ENCODE measurements at regions not wholly inside any gene's neighbourhood (a gene's known extent, or its start where the extent isn't known, plus 50 kb on each side); places are given as distances from the start of the nearest gene placed in this dataset.

DNA sequence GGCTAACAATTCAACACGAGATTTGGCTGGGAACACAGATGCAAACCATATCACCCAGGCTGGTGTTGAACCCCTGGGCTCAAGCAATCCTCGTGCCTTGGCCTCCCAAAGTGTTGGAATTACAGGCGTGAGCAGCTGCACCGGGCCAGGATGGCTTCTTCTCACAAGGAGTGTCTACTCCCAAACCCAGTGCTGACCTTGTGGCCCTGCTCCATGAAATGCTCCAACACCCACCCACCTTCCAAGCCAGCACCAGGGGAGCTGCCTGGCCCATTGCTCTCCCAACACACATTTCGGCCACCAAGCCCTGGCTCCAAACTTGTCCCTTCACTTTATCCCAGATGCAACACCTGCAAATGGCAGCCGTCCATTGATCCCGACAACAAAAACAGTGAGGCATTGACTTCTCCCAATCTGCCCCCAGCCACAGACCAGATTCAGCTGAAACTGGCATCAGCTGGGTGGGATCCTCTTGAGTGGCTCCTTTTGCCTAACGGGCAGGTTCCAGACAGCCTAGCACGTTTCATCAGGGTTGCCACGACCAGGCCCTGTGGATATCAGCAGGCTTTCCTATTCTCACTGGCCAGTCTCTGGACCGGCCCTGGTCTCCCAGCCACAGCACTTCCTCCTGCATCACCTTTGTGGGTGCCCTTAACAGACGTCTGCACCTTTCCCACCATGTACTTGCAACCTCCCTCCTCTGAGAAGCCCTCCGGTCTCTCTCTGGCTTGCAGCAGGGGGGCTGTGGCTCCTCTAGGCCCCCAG is 105.7 kb upstream of the CARD11 start:
- Histone ChIP-seq H3K27me3 (no peaks in the 10 kb centered on the region), H3K4me3 (no peak overlapping the region), H3K36me3 (replicated peaks in 1 of 2; ENCODE audit: insufficient read depth in 1 of 2, low read depth in 2 of 2) (no peaks in the 10 kb centered on the region), H3K9me3 (no peaks in the 10 kb centered on the region), H3K27ac (no peak overlapping the region), H3K4me1 (peaks cover 3% of the 10 kb centered on the region)
- DNase-seq (no peak), ATAC-seq (no peak)
- 83 to 85% methylated on average over 10 to 12 of the region's 13 CpGs for WGBS, 2 donors
- TF ChIP-seq POLR2A (IDR thresholded peaks at IDR 0.05), result no peak
- TF ChIP-seq, protein P1, sequence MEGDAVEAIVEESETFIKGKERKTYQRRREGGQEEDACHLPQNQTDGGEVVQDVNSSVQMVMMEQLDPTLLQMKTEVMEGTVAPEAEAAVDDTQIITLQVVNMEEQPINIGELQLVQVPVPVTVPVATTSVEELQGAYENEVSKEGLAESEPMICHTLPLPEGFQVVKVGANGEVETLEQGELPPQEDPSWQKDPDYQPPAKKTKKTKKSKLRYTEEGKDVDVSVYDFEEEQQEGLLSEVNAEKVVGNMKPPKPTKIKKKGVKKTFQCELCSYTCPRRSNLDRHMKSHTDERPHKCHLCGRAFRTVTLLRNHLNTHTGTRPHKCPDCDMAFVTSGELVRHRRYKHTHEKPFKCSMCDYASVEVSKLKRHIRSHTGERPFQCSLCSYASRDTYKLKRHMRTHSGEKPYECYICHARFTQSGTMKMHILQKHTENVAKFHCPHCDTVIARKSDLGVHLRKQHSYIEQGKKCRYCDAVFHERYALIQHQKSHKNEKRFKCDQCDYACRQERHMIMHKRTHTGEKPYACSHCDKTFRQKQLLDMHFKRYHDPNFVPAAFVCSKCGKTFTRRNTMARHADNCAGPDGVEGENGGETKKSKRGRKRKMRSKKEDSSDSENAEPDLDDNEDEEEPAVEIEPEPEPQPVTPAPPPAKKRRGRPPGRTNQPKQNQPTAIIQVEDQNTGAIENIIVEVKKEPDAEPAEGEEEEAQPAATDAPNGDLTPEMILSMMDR (IDR thresholded peaks at IDR 0.05), result no peak
- intact Hi-C loops (cut with DNase I), result no loop called here

DNA sequence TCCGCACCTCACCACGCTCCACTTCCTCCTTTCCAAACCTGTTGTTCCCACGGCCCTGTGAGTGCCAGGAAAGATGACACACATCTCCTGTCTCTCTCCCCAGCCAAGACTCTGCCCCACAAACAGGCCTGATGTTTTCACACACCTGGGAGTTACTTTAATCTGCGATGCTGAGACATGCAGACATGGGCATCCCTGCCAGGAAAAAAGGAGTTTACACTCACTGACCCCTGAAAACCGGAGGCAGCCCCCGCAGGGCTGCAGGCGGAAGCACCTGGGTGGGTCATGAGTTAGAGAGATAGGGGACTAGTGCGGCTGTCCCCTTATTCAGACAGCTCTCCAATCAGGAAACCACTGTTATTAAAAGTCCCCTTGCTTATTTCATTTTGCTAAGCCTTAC is 106.4 kb upstream of the CARD11 start:
- no peak overlapping the region for H3K4me3 ChIP-seq
- H3K36me3 ChIP-seq (replicated peaks in 1 of 2; ENCODE audit: insufficient read depth in 1 of 2, low read depth in 2 of 2), result no peaks in the 10 kb centered on the region
- intact Hi-C loops (cut with DNase I), result no loop called here
- 64 to 72% methylated on average over 8 of the region's 8 CpGs for WGBS, 2 donors
- H3K9me3 ChIP-seq, result no peaks in the 10 kb centered on the region
- no peaks in the 10 kb centered on the region for H3K27me3 ChIP-seq
- ATAC-seq (no peak), DNase-seq (no peak)
- H3K4me1 ChIP-seq, result no peaks in the 10 kb centered on the region
- TF ChIP-seq POLR2A (IDR thresholded peaks at IDR 0.05), result no peak
- TF ChIP-seq, protein P1 (IDR thresholded peaks at IDR 0.05), result no peak
- no peak overlapping the region for H3K27ac ChIP-seq

DNA sequence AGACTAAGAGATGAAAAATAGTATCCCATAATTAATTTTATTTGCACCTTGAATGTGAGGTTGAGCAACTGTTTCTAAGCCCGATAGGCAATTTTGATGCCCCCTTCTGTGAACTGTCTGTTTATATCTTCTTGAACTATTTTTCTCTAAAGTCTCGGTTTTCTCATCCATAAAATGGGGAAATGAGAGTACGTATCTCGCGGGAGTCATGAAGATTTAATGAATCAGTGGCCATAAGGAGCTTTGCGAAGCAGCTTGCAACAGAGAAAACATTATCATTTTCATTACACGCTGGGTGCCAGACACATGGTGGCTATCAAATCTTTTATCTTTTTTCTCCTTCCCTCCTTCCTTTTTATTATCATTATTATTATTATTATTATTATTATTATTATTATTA is 108.1 kb upstream of the CARD11 start:
- intact Hi-C loops (cut with DNase I), result no loop called here
- no peak for TF ChIP-seq POLR2A (IDR thresholded peaks at IDR 0.05)
- TF ChIP-seq, protein P1 (IDR thresholded peaks at IDR 0.05), result no peak
- Histone ChIP-seq H3K27ac (no peak overlapping the region), H3K9me3 (no peaks in the 10 kb centered on the region), H3K4me1 (no peaks in the 10 kb centered on the region), H3K27me3 (no peaks in the 10 kb centered on the region), H3K4me3 (no peak overlapping the region), H3K36me3 (replicated peaks in 1 of 2; ENCODE audit: insufficient read depth in 1 of 2, low read depth in 2 of 2) (no peaks in the 10 kb centered on the region)
- 87 to 91% methylated on average over 7 of the region's 7 CpGs for WGBS, 2 donors
- DNase-seq, result no peak
- ATAC-seq, result no peak

DNA sequence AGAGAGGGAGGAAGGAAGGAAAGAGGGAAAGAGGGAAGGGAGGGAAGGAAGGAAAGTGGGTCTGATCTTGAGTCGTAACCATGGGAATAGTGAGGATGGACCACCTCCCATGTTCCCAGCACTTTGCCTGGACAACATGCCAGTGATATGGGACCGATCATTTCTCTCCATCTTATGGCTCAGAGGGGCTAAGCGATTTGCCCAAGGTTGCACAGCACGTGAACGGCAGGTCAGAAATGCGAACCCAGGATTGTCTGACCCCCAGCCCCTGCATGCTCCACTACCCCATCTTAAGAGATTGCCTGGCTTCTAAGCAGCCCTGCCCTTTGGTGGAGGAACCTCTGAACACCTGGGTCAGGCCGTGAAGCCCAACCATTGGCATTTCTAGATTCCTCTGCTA is 109.0 kb upstream of the CARD11 start:
- no peak overlapping the region for H3K27ac ChIP-seq
- WGBS, 2 donors, result 87 to 96% methylated on average over 7 of the region's 7 CpGs
- no peaks in the 10 kb centered on the region for H3K9me3 ChIP-seq
- TF ChIP-seq, protein P1 (IDR thresholded peaks at IDR 0.05), result no peak
- no peak for TF ChIP-seq POLR2A (IDR thresholded peaks at IDR 0.05)
- H3K4me1 ChIP-seq, result no peaks in the 10 kb centered on the region
- ATAC-seq (no peak), DNase-seq (no peak)
- H3K27me3 ChIP-seq, result no peaks in the 10 kb centered on the region
- intact Hi-C loops (cut with DNase I), result no loop called here
- no peaks in the 10 kb centered on the region for H3K36me3 ChIP-seq (replicated peaks in 1 of 2; ENCODE audit: insufficient read depth in 1 of 2, low read depth in 2 of 2)
- no peak overlapping the region for H3K4me3 ChIP-seq

DNA sequence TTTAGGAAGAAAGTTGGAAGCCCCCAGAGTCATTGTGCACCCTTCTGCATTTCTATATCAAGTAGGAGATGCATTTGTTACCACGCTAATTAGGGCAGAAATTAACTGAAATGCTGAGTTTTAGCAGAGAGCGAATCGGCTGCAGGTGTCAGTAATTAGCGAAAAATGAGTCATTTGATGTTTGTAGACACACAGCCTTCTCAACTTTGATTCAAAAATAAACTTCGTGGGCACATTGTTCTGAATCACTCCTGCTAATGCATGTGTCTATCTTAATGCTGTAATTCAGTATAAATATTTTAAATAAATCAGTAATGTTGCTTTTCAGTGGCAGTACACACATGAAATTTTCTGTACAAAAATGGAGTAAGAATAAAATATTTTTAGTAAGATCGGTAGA is 109.5 kb upstream of the CARD11 start:
- Histone ChIP-seq H3K4me1 (no peaks in the 10 kb centered on the region), H3K27ac (no peak overlapping the region), H3K27me3 (no peaks in the 10 kb centered on the region), H3K9me3 (no peaks in the 10 kb centered on the region), H3K36me3 (replicated peaks in 1 of 2; ENCODE audit: insufficient read depth in 1 of 2, low read depth in 2 of 2) (no peaks in the 10 kb centered on the region), H3K4me3 (no peak overlapping the region)
- 66 to 76% methylated on average over 6 of the region's 6 CpGs for WGBS, 2 donors
- DNase-seq (no peak), ATAC-seq (no peak)
- intact Hi-C loops (cut with DNase I), result no loop called here
- TF ChIP-seq POLR2A (IDR thresholded peaks at IDR 0.05), result no peak
- TF ChIP-seq, protein P1 (IDR thresholded peaks at IDR 0.05), result no peak
